GM19351 (cell line): ENCODE measurements at regions not wholly inside any gene's neighbourhood (a gene's known extent, or its start where the extent isn't known, plus 50 kb on each side); places are given as distances from the start of the nearest gene placed in this dataset.
"Not testable (repeated sequence)": the region's sequence is repeated elsewhere in the genome, so short reads cannot be mapped to it uniquely, and the experiment has no call there.

ENCODE experiments used
- ATAC-seq: cut with Tn5 transposase; IDR thresholded peaks from one replicate; pipeline ENCODE4 v1.9.1; 2021; ENCODE audit warnings: mild to moderate bottlenecking, moderate library complexity; ENCODE audit not compliant: unreplicated experiment

DNA sequence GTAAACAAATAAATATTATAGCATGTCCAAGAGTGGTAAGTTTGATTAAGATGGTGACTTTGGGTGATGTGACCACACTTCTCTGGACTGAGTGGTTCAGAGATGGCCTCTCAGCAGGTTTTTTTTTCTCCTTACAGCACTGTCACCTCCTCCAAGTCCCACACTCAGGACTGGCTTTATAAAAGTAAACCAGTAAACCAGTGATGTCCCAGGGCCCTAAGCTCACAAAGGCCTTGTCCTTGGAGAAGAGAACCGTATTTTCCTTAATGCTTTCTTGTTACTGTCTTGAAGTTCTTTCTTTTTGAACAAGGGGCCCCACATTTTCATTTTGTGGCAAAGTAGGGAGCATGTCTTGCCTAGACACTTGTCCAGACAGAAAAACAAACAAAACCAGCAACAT, 274.0 kb downstream of the MYCN start:
- ATAC-seq = no peak

DNA sequence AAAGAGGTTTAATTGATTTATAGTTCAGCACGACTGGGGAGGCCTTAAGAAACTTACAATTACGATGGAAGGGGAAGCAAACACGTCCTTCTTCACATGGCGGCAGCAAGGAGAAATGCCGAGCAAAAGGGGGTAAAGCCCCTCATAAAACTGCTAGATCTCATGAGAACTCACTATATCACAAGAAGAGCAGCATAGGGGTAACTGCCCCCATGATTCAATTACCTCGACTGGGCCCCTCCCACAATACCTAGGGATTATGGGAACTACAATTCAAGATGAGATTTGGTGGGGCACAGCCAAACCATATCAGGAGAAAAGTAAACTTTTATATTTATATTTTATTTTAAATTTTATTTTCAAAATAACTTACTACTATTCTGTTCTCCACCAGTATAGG, 272.0 kb downstream of the MYCN start:
- no peak for ATAC-seq

DNA sequence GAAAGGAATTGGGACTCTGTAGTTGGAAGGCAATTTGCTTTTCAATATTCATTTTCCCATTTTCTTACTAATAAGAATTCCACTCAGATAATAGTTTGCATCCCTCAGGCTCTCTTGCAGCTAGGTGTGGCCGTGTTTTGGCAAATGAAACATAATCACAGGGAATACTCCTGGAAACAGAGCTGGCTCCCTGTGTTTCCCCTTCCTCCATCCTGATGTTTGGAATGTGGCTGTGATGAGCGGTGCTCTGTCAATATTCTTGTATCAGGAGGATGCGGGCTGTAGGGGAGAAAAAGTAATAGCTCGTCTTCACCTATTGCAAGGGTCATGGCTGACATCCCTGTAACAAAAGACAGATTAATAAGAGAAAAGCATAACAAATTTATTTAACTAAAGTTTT, 271.0 kb downstream of the MYCN start:
- no peak for ATAC-seq

DNA sequence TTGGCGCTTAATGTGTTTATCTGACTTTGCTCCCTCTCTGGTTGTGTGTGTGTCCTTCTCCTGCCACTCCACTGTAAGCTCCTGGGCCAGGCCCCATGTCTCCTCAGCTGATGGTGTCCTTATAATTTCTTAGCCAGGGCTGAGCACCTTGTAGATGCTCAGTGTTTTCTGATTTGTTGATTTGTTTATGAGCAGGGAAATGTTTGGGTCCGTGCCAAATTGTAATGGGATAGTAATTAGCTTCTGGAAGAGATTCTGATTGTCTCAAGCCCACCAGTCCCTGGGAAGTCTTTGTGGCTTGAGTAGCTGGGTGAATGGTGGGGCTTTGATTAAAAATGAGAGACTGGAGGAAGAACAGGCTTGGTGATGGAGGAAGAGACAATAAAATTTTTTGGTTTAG, 270.5 kb downstream of the MYCN start:
- ATAC-seq = no peak

DNA sequence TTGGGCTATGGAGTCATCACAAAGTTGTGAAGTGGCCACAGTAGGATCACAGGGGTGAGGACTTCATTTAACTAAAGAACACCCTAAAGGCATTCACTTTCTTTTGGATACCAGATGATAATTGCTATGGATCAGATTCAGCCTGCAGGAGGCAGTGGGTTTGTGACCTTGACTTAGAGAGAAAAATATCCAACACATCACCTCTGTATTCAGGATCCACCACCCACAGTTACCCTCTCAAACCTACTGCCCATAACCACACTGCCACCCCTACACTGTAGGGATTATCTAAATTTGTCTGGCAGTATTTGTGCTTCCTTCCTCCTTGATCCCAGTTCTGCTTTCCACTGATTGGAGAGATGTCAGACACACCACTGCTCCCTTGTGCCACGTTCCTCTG, 269.4 kb downstream of the MYCN start:
- ATAC-seq = no peak

DNA sequence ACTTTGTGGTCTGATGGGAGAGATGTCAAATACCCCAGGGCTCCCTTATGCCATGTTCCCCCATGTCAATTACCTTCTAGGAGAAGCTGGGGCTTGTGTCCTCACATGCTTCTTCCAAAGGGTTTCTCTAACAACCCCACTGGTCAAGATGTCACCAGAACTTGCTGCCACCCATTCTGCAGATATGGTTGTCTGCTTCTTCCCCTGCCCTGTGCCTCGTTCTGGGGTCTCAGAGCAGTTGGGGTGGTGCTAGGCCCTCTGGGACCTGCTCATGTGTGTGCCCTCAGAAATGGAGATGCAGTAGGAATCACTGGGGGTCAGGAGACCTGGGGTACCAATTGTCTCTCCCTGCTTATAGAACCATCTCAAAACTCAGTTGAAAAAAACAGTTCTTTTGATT, 268.6 kb downstream of the MYCN start:
- no peak for ATAC-seq

DNA sequence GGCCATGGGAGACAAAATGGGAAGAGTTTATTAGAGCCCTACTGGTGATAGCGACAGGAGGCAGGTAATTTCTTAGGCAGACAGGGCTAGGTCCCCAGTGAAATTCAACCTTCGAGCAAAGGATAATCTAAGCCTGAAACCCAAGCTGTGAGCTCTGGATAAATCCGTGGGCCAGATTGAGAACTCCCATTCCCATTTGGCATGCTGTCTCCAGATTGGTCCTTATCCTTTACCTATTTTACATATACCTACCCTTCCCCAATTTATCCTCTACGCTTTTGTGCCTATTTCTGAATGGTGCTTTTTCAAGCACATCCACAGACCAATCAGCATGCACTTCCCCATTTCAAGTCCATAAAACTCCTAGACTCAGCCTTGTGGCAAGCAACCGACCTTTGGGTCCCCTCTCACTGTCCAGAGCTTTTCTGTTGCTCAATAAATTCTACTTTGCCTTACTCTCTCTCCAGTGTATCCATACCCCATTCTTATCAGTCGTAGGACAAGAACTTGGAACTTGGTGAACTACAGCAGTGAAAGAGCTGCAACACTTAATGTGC, 268.0 kb downstream of the MYCN start:
- no peak for ATAC-seq

DNA sequence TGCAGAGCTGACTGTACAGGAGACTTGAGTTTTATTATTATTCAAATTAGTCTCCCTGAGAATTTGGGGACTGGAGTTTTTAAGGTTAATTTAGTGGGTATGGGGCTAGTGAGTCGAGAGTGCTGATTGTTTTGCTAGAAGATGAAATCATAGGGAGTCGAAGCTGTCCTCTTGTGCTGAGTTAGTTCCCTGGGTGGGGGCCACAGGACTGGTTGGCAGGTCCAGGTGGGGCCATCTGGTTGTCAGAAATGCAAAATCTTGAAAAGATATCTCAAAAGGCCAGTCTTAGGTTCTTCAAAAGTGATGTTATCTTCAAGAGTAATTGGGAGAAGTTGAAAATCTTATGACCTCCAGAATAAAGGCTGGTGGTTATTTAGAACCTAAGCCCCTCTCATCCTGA, 267.3 kb downstream of the MYCN start:
- ATAC-seq = no peak

DNA sequence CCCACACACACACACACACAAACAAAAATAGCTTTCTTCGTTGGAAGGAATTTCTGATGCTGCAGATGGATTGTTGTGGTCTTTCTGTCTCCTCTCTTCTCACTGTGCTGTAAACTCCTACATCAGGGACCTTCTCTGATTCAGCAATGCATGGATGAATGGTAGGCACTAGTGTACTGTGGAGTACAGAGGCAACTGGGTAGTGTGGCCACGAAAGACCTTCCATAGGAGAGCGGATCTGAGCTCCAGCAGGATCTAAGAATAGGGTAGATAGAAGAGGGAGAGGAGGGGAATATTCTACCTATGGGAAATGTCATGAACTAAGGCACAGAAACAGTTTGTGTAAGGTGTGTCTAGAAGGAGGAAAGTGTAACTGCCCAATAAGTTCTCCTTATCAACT, 266.8 kb downstream of the MYCN start:
- no peak for ATAC-seq

DNA sequence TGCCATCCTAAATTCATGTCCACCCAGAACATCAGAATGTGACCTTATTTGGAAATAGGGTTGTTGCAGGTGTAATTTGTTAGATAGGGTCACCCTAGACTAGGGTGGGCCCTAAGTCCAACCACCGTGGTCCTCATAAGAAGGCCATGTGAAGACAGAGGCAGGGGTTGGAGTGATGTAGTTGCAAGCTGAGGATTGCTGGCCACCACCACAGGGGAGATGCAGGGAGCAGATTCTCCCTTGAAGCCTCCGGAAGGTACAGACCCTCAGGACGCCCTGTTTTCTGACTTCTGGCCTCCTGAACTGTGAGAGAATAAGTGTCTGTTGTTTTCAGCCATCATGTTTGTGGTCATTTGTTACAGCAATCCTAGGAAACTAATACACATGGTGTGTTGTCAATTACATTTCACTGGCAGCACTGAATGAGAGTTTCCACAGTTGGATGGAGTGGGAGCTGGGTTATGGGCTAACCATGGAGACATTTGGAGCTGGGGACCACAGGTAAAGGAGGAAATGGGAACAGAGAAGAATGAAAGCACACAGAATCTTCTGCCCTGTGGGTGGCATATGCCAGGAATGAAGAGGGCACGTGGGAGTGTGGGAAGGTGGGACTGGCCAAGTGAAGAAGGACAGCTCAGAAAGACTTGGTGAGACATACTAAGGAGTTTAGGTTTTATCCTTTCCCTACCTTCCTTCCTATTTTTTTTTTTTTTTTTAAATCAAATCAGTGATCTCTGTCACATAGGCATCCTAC, 266.0 kb downstream of the MYCN start:
- no peak for ATAC-seq

DNA sequence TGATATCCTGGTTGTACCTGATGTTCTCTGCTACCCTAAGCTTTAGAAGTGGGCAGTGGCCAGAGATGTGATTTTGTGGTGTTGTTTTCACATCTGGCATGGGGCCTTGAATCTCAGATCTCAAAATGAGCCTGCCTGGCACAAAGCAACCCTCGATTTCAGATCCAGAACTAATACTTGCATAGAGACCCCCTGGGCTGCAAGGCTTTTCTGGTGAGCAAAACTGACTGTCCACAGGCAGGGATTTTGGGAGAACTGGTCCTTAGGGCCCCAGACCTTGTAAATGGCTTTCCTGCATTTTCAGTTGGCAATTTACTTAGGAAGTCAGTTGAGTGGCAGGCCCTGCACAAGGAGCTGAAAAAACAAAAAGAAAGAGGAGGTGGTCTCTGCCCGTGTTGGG, 265.3 kb downstream of the MYCN start:
- ATAC-seq = no peak

DNA sequence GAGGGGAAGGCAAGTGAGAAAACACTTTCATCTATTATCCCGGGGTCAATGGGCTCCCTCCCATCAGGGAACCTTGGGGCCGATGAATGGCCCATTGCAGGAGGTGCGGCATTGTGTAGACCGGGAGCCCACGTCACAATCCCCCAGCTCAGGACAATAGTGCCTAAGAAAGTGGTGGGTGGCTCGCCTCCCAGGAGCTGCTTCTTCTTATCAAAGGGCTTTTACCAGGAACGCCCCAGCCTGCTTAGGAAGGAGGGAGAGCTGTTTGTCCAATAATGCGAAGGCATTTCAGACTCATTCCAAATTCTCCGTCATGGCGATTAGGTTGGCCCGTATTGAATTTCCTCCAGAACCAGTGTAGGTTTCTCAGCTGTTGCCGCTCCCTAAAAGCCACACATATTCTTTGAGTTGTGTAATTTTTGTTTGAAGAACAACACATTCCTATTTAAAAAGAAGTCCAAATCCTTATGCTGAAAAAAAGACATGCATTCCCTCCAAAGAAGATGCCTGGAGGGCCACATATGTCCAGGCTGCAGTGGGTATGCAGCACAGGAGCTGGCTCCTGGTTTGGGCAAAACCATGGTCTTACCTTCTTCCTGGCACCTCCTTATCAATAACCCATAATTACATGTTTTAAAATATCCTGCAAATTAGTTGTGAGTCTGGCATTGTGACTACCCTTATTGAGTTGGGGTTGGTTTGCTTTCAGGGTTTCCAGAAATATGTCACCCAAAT, 264.7 kb downstream of the MYCN start:
- ATAC-seq = no peak

DNA sequence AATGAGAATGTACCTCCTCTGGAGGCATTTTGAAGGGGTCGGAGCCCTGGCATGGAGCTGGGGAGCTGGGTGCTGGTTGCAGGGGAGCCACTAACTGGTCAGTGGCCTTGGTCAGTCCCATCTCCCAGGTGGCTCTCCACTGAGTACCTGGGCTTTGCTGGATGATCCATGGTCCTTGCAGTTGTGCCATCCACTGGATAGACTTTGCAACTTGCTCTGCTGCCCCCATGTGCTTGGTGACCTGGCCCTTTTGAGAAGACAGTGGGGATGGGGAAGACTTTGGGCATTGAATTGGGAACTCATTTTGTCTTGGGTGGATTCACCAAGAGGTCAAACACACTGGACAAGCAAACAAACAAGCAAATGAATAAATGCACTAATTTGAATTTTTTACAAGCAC, 263.9 kb downstream of the MYCN start:
- ATAC-seq = no peak

DNA sequence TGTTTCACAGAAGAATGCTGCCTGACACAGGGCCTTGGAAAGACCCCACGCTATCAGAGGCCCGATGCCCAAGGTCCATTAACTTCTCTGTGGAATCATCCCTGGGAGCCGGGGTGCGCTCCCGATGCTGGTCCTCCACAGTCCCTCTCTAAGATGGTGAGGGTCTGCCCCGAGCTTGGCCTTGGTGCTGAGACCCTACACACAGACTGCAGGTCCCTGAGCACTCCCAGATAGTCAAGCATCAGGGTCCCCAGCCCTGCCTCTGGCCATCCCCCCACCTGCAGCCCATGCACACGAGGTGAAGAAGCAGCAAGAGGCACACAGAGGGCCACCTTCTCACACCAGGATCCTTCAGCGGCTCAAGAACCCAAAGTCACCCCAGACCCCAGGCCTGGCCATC, 263.3 kb downstream of the MYCN start:
- no peak for ATAC-seq

DNA sequence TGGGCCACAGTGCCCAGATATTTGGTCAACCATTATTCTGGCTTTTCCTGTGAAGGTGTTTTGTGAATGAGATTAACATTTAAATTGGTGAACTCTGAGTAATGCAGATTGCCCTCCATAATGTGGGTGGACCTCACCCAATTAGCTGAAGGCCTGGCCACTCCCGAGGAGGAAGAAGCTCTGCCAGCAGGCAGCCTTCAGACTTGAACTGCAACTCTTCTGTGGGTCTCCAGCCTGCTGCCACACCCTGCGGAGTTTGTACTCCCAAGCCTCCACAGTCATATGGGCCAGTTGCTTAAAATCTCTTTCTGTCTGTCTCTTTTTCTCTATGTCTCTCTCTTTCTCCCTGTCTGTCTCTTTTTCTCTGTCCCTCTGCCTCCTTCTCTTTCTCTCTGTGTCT, 262.7 kb downstream of the MYCN start:
- no peak for ATAC-seq

DNA sequence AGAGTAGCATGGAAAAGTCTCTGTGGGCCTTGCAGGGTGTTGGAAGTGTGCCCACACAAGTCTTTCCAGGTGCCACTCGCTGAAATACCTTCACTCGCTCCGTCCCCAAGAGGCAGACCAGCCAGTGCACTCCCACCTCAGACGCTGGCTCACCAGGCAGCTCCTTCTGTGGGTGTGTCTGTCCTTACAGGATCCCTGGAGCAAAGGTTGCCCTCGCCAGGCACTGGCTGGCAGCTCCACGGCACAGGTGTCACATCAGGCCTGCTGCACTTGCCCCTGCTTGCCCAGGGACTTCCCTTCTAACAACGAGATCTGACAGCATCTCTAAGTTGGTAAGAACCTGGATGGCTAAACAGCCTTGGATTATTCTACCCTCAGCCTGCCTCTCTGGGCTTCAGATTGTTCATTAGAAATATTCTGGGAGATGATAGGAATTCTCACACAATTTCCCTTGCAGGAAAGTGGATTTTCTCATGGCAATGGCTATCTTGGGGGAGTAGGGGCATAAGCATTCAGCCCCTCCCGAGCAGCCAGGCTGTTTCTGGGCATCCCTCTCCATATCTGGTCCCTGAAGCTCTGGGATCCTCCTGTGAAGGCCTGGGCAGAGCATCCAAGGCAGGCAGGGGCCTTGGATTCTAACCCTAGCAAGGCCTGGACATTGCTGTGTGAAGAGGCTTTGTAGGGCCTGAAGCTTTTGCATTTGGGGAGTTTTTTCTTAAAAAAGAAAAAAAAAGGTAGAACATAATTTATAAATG, 262.1 kb downstream of the MYCN start:
- ATAC-seq = no peak

DNA sequence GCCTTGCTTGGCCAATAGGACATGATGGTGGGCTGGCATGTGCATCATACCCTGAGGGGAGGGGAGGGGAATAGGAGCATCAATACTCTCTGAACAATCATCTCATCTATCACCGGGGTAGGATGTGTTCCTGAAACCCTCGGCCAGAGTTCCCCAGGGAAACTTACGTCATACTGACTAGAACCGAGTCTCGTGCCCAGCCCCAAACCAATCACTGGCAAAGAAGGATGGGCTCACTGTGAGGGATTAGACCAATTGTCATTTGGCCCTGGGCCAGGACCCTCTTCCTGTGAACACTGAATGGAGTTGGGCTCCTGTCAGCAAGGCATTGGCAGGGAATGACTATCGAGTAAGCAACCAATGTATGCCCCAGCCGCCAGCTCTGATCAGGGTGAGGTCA, 261.5 kb downstream of the MYCN start:
- ATAC-seq = no peak

DNA sequence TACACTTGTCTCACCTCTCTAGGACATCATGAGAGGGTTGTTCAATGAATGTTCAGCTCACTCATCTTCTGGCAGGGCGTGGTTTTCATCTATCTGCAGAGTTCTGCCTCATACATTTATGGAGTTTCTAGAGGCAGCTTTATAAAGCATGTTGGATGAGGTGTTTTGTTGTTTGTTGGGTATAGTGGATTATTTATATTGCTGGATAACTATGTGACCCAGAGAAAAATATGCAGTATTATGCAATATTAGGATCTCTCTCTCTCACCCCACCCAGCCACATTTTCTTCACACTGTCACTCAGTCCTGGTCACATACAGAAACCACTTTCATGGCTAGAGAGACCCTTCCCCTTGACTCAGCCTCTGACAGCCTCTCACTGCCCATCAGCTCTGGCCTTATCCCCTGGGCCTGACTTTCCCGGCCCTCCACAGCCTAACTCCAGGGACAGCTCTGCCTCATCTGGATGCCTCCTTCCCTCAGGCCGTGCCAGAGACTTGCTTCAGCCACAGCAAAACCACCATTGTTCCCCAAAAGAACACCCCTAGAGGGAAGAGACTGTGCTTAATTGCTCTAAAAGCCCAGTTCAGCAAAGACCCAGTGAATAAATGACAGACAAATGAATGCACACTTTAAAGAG, 260.3 kb downstream of the MYCN start:
- no peak for ATAC-seq

DNA sequence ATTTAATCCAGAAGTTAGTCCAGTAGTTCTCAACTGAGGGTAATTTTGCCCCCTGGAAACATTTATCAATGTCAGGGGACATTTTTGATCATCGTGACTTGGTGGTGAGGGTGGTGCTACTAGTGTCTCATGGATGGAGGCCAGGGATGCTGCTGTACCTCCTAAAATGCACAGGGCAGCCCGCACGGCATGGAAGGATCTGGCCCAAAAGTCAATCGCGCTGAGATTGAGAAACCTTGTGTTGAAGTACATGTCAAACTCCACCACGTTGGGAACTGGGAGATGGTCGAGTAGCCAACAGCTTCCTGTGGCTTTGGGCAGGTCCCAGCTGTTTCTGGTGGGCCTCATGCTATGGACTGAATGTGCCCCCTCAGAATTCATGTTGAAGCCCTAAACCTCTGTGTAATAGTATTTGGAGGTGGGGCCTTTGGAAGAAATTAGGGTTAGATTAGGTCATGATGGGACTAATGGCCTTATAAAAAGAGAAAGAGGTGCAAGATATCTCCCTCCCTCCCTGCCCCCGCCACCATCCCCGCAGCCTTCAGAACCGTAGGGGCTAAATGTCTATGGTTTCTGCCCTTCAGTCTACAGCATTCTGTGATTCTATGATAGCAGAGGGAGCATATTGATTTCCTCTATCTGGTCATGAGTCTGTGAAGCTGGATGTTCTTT, 259.7 kb downstream of the MYCN start:
- ATAC-seq = no peak

DNA sequence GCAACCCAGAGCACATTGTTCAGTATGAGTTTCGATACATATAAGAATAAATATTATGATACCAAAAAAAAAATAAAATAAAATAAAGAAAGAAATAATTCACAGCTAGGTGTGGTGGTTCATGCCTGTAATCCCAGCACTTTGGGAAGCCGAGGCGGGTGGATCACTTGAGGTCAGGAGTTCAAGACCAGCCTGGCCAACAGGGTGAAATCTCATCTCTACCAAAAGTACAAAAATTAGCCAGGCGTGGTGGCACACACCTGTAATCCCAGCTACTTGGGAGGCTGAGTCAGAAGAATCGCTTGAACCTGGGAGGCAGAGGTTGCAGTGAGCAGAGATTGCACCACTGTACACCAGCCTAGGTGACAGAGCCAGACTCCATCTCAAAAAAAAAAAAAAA, 258.9 kb downstream of the MYCN start:
- ATAC-seq = not testable (repeated sequence)
